AG09319 (cell line): ENCODE measurements at regions not wholly inside any gene's neighbourhood (a gene's known extent, or its start where the extent isn't known, plus 50 kb on each side); places are given as distances from the start of the nearest gene placed in this dataset.

Experiments
- DNase-seq: peaks from one replicate; pipeline ENCODE4 v3.0.0-alpha.2; 2010; ENCODE audit warnings: low read depth; ENCODE audit errors: extremely low read depth
- TF ChIP-seq, protein P1 (sequence below): IDR thresholded peaks from 2 replicates; pipeline ENCODE4 v1.5.1; 2011; ENCODE audit warnings: low read depth, mild to moderate bottlenecking, inconsistent platforms, low read length, moderate library complexity

DNA sequence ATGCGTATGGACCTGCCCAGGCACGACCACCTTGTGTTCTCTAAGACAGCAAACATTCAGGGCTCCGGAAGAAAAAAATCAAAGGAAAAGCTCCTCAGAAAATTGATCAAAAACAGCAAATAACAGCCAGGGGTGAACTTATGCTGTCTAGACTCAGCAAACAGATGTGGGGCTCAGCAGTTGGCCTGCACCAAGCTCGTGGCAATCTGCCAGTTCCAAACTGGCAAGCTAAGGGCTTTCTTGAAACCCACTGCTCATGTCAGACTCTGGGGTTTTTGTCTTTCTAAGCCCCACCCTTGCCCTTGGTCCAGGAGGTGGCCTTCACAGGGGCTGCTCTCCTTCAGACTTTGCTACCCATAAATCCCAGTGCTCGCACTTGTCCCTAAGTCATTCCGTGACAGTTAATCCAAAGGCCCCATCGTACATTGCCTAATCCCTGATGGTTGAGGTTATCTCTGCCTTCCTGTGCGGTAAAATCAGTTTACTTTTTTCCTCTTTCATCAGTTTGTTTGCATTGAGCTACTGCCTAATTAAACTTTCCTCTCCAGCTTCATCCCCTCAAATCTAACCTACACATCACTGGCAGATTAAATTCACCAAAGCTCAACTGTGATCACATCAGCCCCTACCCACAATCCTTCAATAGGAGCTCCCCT, 408.0 kb downstream of the LRATD1 start:
- TF ChIP-seq, protein P1, sequence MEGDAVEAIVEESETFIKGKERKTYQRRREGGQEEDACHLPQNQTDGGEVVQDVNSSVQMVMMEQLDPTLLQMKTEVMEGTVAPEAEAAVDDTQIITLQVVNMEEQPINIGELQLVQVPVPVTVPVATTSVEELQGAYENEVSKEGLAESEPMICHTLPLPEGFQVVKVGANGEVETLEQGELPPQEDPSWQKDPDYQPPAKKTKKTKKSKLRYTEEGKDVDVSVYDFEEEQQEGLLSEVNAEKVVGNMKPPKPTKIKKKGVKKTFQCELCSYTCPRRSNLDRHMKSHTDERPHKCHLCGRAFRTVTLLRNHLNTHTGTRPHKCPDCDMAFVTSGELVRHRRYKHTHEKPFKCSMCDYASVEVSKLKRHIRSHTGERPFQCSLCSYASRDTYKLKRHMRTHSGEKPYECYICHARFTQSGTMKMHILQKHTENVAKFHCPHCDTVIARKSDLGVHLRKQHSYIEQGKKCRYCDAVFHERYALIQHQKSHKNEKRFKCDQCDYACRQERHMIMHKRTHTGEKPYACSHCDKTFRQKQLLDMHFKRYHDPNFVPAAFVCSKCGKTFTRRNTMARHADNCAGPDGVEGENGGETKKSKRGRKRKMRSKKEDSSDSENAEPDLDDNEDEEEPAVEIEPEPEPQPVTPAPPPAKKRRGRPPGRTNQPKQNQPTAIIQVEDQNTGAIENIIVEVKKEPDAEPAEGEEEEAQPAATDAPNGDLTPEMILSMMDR, result no peak

DNA sequence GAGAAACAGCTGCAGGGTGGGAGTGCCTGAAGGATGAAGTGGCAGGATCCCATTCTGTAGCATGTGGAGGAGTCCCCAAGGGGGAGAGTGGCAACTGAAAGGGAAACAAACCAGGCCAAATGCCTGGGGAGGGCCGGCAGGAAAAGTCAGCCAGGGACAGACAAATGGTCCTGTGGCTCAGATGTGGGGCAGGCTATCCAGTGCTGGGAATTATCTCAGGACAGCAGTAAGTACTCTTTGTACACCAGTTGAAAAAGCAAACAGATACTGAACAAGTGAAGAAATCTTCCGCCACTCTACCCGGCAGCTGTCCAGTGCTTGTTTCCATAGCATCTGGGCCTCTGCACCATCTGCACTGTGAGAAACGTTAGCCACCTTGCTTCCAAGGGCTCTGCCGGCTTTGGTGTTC, 408.9 kb downstream of the LRATD1 start:
- TF ChIP-seq, protein P1, result no peak
- DNase-seq, result no peak

More for the DNA sequence above, 408.0 kb downstream of the LRATD1 start:
- no peak for DNase-seq

DNA sequence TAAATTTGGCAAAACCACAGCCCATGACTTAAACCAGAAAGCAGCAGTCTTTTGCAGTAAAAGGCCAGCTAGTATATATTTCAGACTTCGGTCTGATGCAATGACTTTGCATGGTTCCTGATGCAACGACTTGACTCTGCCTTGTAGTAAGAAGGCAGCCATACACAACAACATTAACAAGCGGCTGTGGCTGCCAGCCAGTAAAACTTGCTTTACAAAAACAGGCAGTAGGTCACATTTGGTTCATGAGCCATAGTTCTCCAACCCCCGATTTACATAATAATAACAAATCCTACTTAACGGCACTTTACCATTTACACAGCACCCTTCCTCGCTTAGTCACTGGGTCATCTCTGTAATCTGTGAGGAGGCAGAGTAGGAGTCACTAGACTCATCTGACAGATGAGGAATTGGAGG, 410.3 kb downstream of the LRATD1 start:
- peak; percentile 4 for DNase-seq
- TF ChIP-seq, protein P1, result no peak

DNA sequence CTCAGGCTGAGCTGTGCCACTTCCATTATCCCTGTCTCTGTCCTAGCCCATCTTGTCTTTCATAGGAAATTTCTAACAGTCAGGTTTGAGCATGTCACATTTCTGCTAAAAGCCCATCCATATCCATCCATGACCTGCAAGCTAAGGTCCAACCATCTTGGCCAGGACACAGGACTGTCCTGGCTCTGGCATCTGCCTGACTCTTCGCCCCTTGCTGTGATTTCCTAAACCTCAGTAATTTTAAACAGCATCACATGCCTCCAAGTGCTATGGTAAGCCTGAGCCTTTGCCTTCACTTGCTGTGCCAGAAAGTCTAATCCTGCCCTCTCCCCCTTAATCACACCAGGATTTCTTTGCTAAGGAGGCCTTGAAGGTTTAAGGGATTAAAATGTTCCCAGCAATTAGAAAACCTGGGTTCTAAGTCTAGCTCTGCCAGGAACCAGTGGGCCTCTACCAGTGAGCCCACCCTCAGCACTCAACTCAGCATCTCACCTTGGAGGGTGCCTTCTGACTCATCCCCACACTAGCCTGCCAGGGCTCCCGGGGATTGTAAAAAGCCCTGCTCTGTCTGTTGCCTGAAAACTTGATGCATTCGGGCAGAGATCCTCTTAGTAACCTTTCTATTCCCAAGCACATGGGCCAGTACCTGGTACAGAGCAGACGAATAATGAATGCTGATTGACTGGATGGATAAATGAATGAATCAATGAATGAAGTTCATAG, 411.0 kb downstream of the LRATD1 start:
- TF ChIP-seq, protein P1, result no peak
- DNase-seq, result no peak

DNA sequence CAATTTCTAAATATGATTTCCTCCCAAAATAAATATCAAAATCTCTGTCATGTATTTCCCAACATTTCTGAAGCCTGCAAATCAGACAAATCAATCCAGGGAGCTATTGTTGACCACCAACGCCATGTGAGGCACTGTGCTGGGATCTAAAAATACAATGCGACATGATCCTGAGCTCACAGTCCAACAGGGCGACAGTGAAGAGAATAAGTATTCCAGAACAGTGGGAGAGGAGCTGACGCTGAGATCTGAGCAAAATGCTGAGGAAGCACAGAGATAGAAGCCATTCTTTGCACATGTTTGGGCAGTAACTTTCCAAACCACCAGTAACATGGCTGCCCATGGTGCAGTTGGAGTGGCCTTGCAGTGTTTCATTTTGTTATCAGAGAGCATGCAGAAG, 412.5 kb downstream of the LRATD1 start:
- TF ChIP-seq, protein P1, result no peak
- no peak for DNase-seq

DNA sequence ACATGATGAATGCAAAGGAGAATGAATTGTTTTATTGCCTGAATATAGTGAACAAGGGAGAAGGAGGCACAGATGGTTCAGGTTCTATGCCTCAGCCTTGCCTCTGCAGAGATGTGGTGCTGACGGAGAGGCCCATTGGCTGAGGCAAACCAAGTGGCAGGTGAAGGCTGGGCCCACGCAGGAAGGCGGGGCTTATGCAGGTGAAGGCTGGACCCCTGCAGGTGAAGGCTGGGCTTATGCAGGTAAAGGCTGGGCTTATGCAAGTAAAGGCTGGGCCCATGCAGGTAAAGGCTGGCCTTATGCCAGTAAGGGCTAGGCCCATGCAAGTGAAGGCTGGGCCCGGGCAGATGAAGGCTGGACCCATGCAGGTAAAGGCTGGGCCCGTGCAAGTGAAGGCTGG, 414.7 kb downstream of the LRATD1 start:
- TF ChIP-seq, protein P1, result no peak
- no peak for DNase-seq

DNA sequence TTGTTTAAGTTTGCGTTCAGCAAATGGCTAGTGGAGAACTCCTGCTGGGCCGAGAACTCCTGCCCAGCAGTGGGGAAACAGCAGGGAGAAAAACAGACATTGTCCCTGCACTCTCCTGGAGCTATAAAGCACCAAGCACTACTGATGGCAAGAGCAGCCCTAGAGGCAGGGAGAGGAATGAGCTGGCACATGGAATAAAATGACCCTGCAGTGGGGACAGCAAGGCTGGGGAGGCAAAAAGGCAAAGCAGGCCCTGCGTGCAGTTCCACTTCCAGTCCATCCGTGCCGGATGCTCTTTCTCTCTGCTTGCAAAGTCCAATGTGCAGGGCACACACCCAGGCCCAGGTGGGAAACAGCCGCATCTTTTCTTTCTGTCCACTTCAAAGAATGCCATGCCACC, 415.5 kb downstream of the LRATD1 start:
- TF ChIP-seq, protein P1, result no peak
- DNase-seq, result no peak
